CD4-positive, alpha-beta T cell treated with Interleukin-15 for 4 hours (primary cell): ENCODE measurements at regions not wholly inside any gene's neighbourhood (a gene's known extent, or its start where the extent isn't known, plus 50 kb on each side); places are given as distances from the start of the nearest gene placed in this dataset.
"Not testable (repeated sequence)": the region's sequence is repeated elsewhere in the genome, so short reads cannot be mapped to it uniquely, and the experiment has no call there.

Experiments
- DNase-seq: peaks from one replicate; pipeline ENCODE4 v3.0.0-alpha.2; 2020; ENCODE audit warnings: low spot score

DNA sequence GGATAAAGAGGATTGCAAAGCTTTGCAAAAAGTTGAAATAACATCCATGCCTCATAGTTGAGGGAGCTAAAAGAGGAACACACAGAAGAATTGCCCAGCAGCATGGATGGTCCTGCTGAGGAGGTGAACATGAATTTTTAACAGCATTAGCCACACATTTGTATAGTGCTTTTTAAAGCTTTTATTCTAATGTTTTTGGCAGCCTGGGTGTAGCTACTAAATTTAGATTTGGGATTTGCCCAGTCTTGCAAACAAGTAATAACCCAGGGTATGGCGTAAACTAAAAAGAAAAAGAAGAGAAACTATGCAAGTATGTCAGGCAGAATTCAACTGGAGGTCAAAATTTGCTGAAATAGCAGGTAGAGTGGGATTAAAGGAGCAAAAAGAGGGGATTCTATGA lies 75.1 kb upstream of the PTPRK start:
- DNase-seq, result no peak

DNA sequence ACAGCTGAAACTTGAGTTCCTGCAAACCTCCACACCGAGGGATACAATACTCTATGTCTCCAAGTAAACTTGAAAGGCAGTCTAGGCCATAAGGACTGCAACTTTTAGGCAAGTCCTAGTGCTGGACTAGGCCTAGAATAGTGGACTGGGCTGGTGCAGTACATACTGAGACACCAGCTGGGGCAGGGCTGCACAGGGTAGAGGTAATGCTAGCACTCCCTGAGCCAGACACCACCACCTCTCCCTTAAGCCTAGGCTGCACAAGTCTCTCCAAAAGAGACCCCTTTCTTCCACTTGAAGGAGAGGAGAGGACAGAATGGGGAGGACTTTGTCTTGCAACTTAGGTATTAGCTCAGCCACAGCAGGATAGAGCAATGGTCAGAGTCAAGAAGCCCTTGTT lies 65.7 kb upstream of the PTPRK start:
- no peak for DNase-seq

DNA sequence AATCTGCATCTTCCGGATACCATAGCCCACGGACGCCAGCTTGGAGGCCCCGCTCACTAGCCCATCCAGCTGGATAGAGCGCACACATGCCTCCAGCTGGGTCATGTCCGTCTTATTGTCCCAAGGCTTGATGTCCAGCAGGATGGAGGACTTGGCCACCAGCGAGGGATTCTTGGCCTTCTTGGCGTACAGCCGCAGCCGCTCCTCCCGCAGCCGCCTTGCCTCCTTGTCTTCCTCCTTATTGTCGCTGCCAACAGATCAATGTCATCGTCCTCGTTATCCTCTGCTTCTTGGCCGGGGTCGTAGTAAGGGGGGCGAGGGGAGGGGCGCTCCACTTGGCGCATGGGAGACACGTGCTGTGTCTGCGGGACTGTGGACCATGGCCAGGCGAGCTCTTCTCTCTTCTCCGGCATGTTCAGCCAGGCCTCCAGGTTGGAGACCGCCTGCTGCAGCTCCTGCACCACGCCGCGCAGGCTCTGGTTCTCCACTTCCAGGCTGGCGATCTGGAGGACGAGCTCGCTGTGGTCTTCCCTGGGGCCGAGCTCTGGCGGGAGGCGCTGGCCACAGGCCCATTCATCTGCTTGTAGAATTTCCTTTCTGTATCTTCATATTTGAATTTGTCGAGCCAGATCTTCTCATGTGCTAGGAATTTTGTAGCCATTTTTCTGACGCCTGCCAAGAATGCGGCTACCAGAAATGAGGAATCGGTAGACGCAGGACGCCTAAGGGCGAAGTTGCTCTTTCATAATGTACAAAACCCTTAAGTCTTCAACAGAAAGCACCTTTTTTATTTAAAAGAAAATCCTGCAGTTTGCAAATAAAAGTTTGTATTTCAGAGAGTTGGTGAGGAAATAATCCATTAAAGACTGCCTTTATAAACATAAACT lies 60.1 kb upstream of the PTPRK start:
- DNase-seq, result no peak

DNA sequence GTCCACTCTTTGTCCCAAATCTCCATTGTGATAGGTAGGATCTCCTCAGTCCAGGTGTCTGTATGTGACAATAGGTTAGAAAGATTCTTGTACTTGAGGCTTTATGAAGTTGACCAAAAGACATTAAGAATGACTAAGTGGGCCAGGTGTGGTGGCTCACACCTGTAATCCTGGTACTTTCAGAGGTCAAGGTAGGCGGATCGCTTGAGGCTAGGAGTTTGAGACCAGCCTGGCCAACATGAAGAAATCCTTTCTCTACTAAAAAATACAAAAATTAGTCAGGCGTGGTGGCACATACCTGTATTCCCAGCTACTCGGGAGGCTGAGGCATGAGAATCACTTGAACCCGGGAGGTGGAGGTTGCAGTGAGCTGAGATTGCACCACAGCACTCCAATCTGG lies 54.9 kb upstream of the PTPRK start:
- not testable (repeated sequence) for DNase-seq

DNA sequence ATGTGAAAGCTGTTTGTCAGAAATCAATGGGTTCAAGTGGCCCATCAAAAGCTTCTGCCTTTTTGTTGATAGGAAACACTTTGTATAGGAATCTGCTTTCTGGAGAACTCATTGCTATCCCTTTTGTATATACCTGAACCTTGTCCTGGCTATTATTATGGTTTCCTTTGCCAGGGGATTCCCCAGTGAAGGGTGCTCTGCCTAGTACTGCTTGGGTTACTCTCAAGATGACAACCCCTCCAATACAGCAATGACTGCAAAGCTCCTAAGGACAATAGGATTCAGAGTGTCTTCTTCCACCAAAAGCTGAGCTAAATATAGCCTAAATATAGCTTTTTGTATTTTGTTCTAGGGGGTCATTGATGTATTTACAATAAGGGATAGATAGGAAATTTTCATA lies 54.0 kb upstream of the PTPRK start:
- no peak for DNase-seq

DNA sequence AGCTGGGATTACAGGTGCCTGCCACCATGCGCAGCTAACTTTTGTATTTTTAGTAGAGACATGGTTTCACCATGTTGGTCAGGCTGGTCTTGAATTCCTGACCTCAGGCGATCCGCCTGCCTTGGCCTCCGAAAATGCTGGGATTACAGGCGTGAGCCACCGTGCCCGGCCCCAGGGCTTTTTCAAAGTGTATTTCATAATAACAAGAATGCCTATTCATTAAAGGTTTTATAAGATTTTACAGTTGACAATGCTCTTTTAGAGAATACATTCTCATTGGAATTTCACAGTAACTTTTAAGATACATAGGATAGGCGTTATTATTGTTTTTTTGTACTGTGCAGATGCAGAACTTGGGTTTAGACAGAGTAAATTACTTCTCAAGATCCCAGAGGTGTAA lies 52.6 kb upstream of the PTPRK start:
- no peak for DNase-seq

DNA sequence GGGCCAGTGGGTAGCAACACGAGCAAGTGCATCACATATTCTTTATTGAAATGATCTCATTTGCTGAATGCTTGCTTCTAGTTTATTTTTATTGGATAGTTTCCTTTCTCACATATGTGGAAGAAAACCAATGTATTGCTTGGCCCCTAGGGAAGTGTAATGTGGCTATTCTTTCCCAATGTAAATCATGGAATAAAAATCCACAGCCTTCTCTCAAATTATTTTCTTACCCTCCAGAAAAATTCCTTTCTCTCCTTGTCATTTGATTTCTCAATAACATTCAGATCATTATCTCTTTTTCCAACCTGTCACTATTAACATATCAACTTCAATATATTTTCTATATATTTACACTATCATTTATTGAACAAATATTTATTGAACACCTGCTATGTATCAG lies 51.9 kb upstream of the PTPRK start:
- no peak for DNase-seq

DNA sequence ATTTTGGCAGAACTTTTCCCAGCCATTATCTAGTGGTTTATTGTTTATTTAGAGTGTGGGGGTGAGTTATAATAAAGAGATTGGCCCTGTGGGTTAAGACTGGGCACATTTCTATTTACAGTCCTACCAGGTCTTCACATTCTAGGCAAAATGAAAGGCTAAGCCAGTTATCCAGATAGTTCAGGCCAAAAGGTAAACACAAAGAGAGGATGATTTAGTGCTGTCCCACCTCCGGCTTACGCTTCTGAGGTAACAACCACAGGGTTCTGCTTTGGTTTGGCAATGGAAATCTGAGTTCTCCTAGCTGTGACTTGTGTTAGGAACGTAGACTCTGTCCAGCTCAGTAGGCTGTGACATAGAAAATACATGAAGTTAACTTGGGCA lies 50.3 kb upstream of the PTPRK start:
- no peak for DNase-seq

DNA sequence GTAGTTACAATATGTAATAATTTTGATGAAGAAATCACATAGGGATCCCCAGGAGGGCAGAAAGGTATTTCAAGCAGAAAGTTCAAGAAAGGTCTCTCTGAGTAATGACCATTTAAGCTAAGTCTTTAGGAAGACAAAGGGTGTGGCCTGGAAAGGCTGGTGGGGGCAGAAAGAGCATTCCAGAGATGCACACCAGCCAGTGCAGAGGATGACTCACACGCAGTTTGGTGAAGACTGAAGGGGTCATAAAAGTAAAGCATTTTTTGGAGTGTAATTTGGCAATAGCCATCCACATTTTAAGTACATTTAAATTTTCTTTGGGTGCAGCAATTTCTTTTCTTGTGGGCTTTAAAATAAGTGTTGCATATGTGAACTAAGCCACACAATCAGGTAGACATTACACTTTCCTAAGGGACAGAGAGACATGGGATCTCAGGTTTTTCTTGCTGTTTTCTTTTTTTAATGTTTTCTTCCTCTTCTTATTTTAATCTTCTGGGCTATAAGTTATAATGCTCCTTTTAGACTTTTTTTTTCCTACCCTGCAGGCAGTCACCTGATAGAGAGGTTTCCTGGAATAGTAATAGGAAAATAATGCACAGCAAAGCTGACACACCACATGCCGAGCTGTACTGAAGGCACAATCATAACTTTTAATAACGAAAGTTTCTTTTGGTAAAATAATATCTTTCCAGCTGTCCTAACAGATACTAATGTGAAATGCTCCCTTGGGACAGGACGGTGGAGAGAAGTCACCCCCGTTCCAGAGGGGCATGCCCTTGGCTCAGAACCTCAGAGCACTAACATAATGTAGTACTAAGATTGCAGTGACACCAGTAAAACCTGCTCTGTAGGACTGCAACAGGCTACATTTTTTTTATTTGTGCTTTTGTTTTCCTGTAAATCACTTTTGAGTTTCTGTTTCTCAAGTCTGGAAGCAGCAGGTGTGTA lies 49.6 kb upstream of the PTPRK start:
- DNase-seq, result no peak
